ENCODE measurements at regions not wholly inside any gene's neighbourhood (a gene's known extent, or its start where the extent isn't known, plus 50 kb on each side); places are given as distances from the start of the nearest gene placed in this dataset.

GRCh38 chr20:25867776-25868649 lies 171.4 kb upstream of the ZNF337 start:
- TF ChIP-seq CTCF (IDR thresholded peaks at IDR 0.05), result no peak
- TF ChIP-seq POLR2A (IDR thresholded peaks at IDR 0.05), result no peak
